IMR-90 (cell line): ENCODE measurements at regions not wholly inside any gene's neighbourhood (a gene's known extent, or its start where the extent isn't known, plus 50 kb on each side); places are given as distances from the start of the nearest gene placed in this dataset.

Source experiments
- CHD1 ChIP-seq: IDR thresholded peaks from 2 replicates; pipeline ENCODE4 v1.6.1; 2012; ENCODE audit warnings: low read depth, low read length, improper control_type of control experiment
- FOS ChIP-seq: fragments of 150-350 bp; IDR thresholded peaks from 2 replicates; pipeline ENCODE4 v1.6.1; 2016; ENCODE audit warnings: low read depth, low read length
- RAD21 ChIP-seq: IDR thresholded peaks from 2 replicates; pipeline ENCODE4 v1.6.1; 2012; ENCODE audit warnings: low read length, improper control_type of control experiment
- TF ChIP-seq, protein P1 (sequence below): conservative IDR thresholded peaks from 2 replicates; pipeline ENCODE4 v1.5.1; 2012; ENCODE audit warnings: mild to moderate bottlenecking, low read depth, low read length, improper control_type of control experiment

DNA sequence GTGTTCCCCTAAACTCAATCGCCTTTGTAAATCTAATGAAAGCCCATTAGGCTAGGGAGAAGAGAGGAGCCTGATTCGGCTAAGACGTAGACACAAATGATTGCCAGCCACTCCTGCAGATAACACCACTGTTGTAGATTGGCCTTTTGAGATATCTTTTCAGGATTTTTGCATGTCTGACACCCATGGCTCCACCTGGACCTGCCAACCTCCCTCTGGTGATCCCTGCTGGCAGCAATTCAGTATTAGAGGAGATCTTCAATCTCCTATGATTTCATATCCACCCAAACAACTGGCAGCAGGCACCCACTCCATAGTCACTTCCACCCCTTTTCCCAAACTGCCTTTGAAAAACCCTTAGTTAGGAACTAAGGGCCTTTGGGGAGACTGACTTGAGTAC is 191.9 kb upstream of the UBL3 start:
- TF ChIP-seq, protein P1, sequence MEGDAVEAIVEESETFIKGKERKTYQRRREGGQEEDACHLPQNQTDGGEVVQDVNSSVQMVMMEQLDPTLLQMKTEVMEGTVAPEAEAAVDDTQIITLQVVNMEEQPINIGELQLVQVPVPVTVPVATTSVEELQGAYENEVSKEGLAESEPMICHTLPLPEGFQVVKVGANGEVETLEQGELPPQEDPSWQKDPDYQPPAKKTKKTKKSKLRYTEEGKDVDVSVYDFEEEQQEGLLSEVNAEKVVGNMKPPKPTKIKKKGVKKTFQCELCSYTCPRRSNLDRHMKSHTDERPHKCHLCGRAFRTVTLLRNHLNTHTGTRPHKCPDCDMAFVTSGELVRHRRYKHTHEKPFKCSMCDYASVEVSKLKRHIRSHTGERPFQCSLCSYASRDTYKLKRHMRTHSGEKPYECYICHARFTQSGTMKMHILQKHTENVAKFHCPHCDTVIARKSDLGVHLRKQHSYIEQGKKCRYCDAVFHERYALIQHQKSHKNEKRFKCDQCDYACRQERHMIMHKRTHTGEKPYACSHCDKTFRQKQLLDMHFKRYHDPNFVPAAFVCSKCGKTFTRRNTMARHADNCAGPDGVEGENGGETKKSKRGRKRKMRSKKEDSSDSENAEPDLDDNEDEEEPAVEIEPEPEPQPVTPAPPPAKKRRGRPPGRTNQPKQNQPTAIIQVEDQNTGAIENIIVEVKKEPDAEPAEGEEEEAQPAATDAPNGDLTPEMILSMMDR: no peak
- no peak for TF ChIP-seq FOS
- TF ChIP-seq RAD21: no peak
- TF ChIP-seq CHD1: no peak
